H1 (cell line): ENCODE measurements at regions not wholly inside any gene's neighbourhood (a gene's known extent, or its start where the extent isn't known, plus 50 kb on each side); places are given as distances from the start of the nearest gene placed in this dataset.

Source experiments
- ASH2L ChIP-seq: fragments of 200-600, 300-600 bp; sonication (generic); IDR thresholded peaks from one replicate; pipeline ENCODE4 v1.7.1; 2017; ENCODE audit warnings: low read length
- ATF3 ChIP-seq: IDR thresholded peaks from 2 replicates; pipeline ENCODE4 v1.6.1; 2011; ENCODE audit warnings: low read depth, mild to moderate bottlenecking, low read length; ENCODE audit not compliant: insufficient read depth
- BCL11A ChIP-seq, 2 experiments: IDR thresholded peaks; one replicate each; pipeline ENCODE4 v1.6.1; 2011; ENCODE audit warnings: low read depth in 2 of 2, low read length in 2 of 2, mild to moderate bottlenecking in 2 of 2
- CHD2 ChIP-seq: IDR thresholded peaks from 2 replicates; pipeline ENCODE4 v1.6.1; 2012; ENCODE audit warnings: low read length, improper control_type of control experiment
- CREB1 ChIP-seq: IDR thresholded peaks from 2 replicates; pipeline ENCODE4 v1.6.1; 2012; ENCODE audit warnings: inconsistent platforms
- CTBP2 ChIP-seq: IDR thresholded peaks from 2 replicates; pipeline ENCODE4 v1.7.0; 2011; ENCODE audit warnings: borderline replicate concordance, mild to moderate bottlenecking, moderate library complexity, mixed read lengths, low read length; ENCODE audit not compliant: insufficient read depth, insufficient read length
- CTCF ChIP-seq, 3 experiments: IDR thresholded peaks; 1 replicate in 2 of 3; 2 replicates in 1 of 3; pipeline versions ENCODE4 v1.5.1 to v1.6.1; 2011; ENCODE audit warnings: low read length in 3 of 3, mild to moderate bottlenecking in 3 of 3, inconsistent platforms in 2 of 3, low read depth in 1 of 3, moderate library complexity in 1 of 3; ENCODE audit not compliant: insufficient read depth in 1 of 3; ENCODE audit errors: control extremely low read depth in 1 of 3
- E2F6 ChIP-seq: IDR thresholded peaks from 2 replicates; pipeline ENCODE4 v1.6.1; 2012; ENCODE audit warnings: inconsistent platforms
- EZH2 ChIP-seq: fragments of 200-600 bp; sonication (generic); IDR thresholded peaks from 2 replicates; pipeline ENCODE4 v1.7.1; 2012; ENCODE audit warnings: low read depth, mild to moderate bottlenecking, moderate library complexity, low read length, inconsistent platforms; ENCODE audit not compliant: severe bottlenecking
- MAX ChIP-seq: IDR thresholded peaks from 2 replicates; pipeline ENCODE4 v1.6.1; 2012; ENCODE audit warnings: inconsistent platforms
- POLR2A ChIP-seq, 2 experiments: IDR thresholded peaks; 1 replicate in 1 of 2; 2 replicates in 1 of 2; pipeline ENCODE4 v1.6.1; 2011; ENCODE audit warnings: low read depth in 2 of 2, low read length in 2 of 2, mild to moderate bottlenecking in 2 of 2; ENCODE audit errors: control extremely low read depth in 1 of 2
- TCF12 ChIP-seq: IDR thresholded peaks from 2 replicates; pipeline ENCODE4 v1.6.1; 2011; ENCODE audit warnings: low read depth, mild to moderate bottlenecking, low read length
- ZNF274 ChIP-seq: IDR thresholded peaks from 2 replicates; pipeline ENCODE4 v1.7.0; 2012; ENCODE audit warnings: low read length, borderline replicate concordance; ENCODE audit errors: extremely low read depth

GRCh38 chr18:22006458-22006857 is 162.9 kb upstream of the GATA6 start:
- no peak for TF ChIP-seq EZH2
- TF ChIP-seq CHD2: no peak
- no peak for TF ChIP-seq CTCF (IDR thresholded peaks at IDR 0.05; ENCODE audit: control extremely low read depth in 1 of 3, insufficient read depth in 1 of 3, low read depth in 1 of 3, low read length in 3 of 3)
- no peak for TF ChIP-seq TCF12
- no peak for TF ChIP-seq E2F6
- no peak for TF ChIP-seq ATF3
- TF ChIP-seq CTBP2: no peak
- no peak for TF ChIP-seq BCL11A (IDR thresholded peaks at IDR 0.05; ENCODE audit: low read depth in 2 of 2, low read length in 2 of 2)
- TF ChIP-seq MAX: no peak
- TF ChIP-seq CREB1: no peak
- TF ChIP-seq POLR2A (IDR thresholded peaks at IDR 0.05; ENCODE audit: control extremely low read depth in 1 of 2, low read depth in 2 of 2, low read length in 2 of 2): no peak
- TF ChIP-seq ZNF274: no peak
- TF ChIP-seq ASH2L: no peak
